Lower leg skin (tissue), 4 donors: ENCODE measurements at regions not wholly inside any gene's neighbourhood (a gene's known extent, or its start where the extent isn't known, plus 50 kb on each side); places are given as distances from the start of the nearest gene placed in this dataset.
"Not testable (repeated sequence)": the region's sequence is repeated elsewhere in the genome, so short reads cannot be mapped to it uniquely, and the experiment has no call there.

ENCODE experiments used
- DNase-seq, 2 donors: peaks; one replicate each; pipeline ENCODE4 v3.0.0-alpha.2; 2019; ENCODE audit warnings: low spot score in 2 of 2
- H3K4me3 ChIP-seq: fragments of 200-600 bp; sonication (generic); 2 replicates; pipeline ENCODE4 v1.5.1; 2017; ENCODE audit warnings: mild to moderate bottlenecking, low read depth; ENCODE audit not compliant: poor library complexity, severe bottlenecking
- CTCF ChIP-seq, 3 donors: fragments of 450-650 bp; IDR thresholded peaks; one replicate each; pipeline ENCODE4 v1.5.1; 2016; ENCODE audit warnings: antibody characterized with exemption in 3 of 3, mild to moderate bottlenecking in 3 of 3, moderate library complexity in 2 of 3
- POLR2A ChIP-seq, 2 donors: fragments of 450-650 bp; IDR thresholded peaks; one replicate each; pipeline ENCODE4 v1.6.1; 2016 to 2017; ENCODE audit warnings: antibody characterized with exemption in 2 of 2, mild to moderate bottlenecking in 1 of 2, moderate library complexity in 1 of 2
- WGBS, 2 donors: methylation state at CpG; one replicate each; pipeline ENCODE4 v1.1.5; 2018; 5-methylcytosine and 5-hydroxymethylcytosine counted together
- intact Hi-C: fragments of 100-400 bp; cut with DNase I; formaldehyde crosslinking; loops from one replicate; pipeline ENCODE4 v1.15.0; 2023; ENCODE audit warnings: low total_unique reads

- DNase-seq, result no peak
- no peak overlapping the region for H3K4me3 ChIP-seq
- TF ChIP-seq POLR2A (IDR thresholded peaks at IDR 0.05) (no peak), CTCF (IDR thresholded peaks at IDR 0.05) (no peak)
- 66 to 70% methylated on average over 3 of the region's 3 CpGs for WGBS, 2 donors
- intact Hi-C loops, result no loop called here
These were observed 166.2 kb downstream of the AVL9 start for GRCh38 chr7:32661501-32661900.

GRCh38 chr7:32660936-32661335 is 165.6 kb downstream of the AVL9 start:
- WGBS, 2 donors, result 50 to 76% methylated on average over 2 of the region's 2 CpGs
- TF ChIP-seq POLR2A (IDR thresholded peaks at IDR 0.05) (no peak), CTCF (IDR thresholded peaks at IDR 0.05) (no peak)
- DNase-seq, result no peak
- intact Hi-C loops, result no loop called here
- H3K4me3 ChIP-seq, result no peak overlapping the region

DNA sequence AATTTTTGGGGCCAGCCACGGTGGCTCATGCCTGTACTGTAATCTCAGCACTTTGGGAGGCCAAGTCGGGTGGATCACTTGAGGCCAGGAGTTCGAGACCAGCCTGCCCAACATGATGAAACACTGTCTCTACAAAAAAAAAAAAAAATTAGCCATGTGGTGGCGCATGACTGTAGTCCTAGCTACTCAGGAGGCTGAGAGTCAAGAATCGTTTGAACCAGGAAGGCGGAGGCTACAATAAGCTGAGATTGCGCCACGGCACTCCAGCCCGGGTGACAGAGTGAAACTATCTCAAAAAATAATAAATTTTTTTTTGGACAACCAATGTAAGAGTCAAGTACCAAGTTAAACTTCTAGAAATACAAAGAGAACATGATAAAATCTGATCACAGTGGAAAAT is 164.6 kb downstream of the AVL9 start:
- WGBS, 2 donors, result 92 to 95% methylated on average over 9 of the region's 9 CpGs
- intact Hi-C loops, result no loop called here

DNA sequence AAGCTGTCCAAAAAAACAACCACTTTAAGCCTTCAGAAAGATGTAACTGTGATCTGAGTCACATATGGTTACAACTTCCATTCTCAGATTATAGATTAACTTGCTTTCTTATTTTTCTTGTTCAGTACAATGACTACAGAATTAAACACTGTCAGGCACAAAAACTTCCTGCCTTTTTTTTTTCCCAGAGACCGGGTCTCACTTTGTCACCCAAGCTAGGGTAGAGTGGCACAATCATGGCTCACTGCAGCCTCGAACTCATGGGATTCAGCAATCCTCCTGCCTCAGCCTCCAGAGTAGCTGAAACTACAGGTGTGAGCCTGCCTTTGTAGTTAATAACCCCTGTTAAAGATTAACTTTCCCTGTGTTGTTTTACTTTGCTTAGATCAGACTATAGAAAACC is 163.2 kb downstream of the AVL9 start:
- no peak for DNase-seq
- TF ChIP-seq POLR2A (IDR thresholded peaks at IDR 0.05), result no peak
- TF ChIP-seq CTCF (IDR thresholded peaks at IDR 0.05), result no peak
- H3K4me3 ChIP-seq, result no peak overlapping the region
- 79 to 85% methylated on average over 2 of the region's 2 CpGs for WGBS, 2 donors
- intact Hi-C loops, result no loop called here

More for the DNA sequence above, 164.6 kb downstream of the AVL9 start:
- no peak overlapping the region for H3K4me3 ChIP-seq
- TF ChIP-seq CTCF (IDR thresholded peaks at IDR 0.05) (no peak), POLR2A (IDR thresholded peaks at IDR 0.05) (no peak)
- no peak for DNase-seq

DNA sequence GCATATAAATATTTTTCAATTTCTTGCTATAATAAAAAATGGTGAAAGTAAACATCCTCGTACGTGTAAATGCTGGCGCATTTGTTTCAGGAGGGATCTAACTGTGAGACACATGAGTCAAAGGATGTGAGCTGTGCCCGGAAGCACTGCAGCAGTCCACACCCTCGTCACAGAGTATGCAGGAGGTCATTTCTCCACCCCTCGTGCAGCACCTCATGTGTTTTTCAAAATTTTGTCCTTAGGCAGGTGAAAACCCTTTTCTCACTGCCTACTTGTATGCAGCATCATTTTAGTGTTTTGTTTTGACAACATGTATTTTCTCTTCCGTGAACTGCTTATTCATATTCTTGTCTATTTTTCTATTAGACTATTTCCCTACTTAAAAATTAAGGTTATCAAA is 162.7 kb downstream of the AVL9 start:
- no peak overlapping the region for H3K4me3 ChIP-seq
- DNase-seq, result no peak
- intact Hi-C loops, result no loop called here
- TF ChIP-seq CTCF (IDR thresholded peaks at IDR 0.05) (no peak), POLR2A (IDR thresholded peaks at IDR 0.05) (no peak)
- WGBS, 2 donors, result 61 to 69% methylated on average over 7 of the region's 7 CpGs

DNA sequence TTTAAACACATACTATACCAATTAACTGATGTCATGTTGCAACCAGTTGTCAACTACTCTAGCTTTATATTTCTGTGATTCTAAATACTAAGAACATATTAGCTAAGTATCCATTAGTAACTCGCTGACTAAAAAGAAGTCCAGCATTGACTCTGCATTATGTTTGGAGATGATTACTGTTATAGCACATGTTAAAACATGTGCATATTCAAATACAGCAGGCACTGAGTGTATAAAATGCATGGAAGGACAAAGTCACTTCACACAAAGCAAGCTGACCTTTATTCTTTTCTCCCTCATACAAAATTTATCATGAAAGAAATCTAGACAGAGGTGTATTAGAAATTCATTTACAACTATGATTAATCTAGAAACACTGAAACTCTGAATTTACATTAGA is 159.3 kb downstream of the AVL9 start:
- intact Hi-C loops, DNase-seq, H3K4me3 ChIP-seq: not testable (repeated sequence)
- 38 to 65% methylated on average over 1 of the region's 1 CpG for WGBS, 2 donors

DNA sequence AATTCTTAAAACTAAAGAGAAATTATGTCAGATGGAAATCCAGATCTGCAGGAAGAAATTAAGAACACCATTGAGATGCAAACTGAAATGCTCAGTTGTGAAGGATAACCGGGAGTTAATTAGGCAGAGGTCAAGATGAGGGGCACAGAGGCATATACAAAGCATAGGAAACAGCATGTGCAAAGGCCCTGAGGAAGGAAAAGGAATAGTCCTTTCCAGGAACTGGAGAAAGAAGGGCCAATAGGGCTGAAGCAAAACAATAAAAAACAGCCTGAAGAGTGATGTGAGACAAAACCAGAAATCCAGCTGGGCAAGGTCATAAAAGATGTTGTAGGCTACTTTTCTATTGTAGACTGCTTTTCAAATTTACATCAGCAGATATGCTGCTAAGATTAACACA is 155.1 kb downstream of the AVL9 start:
- 74 to 87% methylated on average over 1 of the region's 1 CpG for WGBS, 2 donors
- H3K4me3 ChIP-seq, intact Hi-C loops, DNase-seq: not testable (repeated sequence)
